MM.1S (cell line): ENCODE measurements at regions not wholly inside any gene's neighbourhood (a gene's known extent, or its start where the extent isn't known, plus 50 kb on each side); places are given as distances from the start of the nearest gene placed in this dataset.
"Not testable (repeated sequence)": the region's sequence is repeated elsewhere in the genome, so short reads cannot be mapped to it uniquely, and the experiment has no call there.

ENCODE experiments used
- DNase-seq: peaks from one replicate; pipeline ENCODE4 v3.0.0-alpha.2; 2015
- H2AFZ ChIP-seq: fragments of 300-600 bp; sonication (generic); 2 replicates; pipeline ENCODE4 v1.6.0; 2016; ENCODE audit warnings: antibody characterized with exemption, low read length
- H3F3A ChIP-seq: fragments of 300-600 bp; sonication (generic); 2 replicates; pipeline ENCODE4 v1.6.1; 2016; ENCODE audit warnings: mild to moderate bottlenecking, antibody characterized with exemption, low read length, moderate library complexity, mixed read lengths; ENCODE audit not compliant: insufficient read depth
- H3K27ac ChIP-seq: fragments of 300-600 bp; sonication (generic); 2 replicates; pipeline ENCODE4 v1.5.1; 2016; ENCODE audit warnings: mild to moderate bottlenecking, low read length
- H3K27me3 ChIP-seq: fragments of 300-600 bp; sonication (generic); replicated peaks from 2 replicates; pipeline ENCODE4 v1.6.0; 2016; ENCODE audit warnings: low read length; ENCODE audit not compliant: insufficient read depth
- H3K36me3 ChIP-seq: fragments of 300-600 bp; sonication (generic); replicated peaks from 2 replicates; pipeline ENCODE4 v1.6.1; 2016; ENCODE audit warnings: mild to moderate bottlenecking, low read length, mixed read lengths; ENCODE audit not compliant: insufficient read depth
- H3K4me1 ChIP-seq: fragments of 300-600 bp; sonication (generic); 2 replicates; pipeline ENCODE4 v1.6.1; 2016; ENCODE audit warnings: low read length, mixed read lengths
- H3K4me2 ChIP-seq: fragments of 300-600 bp; sonication (generic); 2 replicates; pipeline ENCODE4 v1.6.0; 2016; ENCODE audit warnings: low read depth, low read length
- H3K4me3 ChIP-seq: fragments of 300-600 bp; sonication (generic); 2 replicates; pipeline ENCODE4 v1.5.1; 2016; ENCODE audit warnings: low read length, mixed read lengths
- H3K79me2 ChIP-seq: fragments of 300-600 bp; sonication (generic); 2 replicates; pipeline ENCODE4 v1.6.1; 2016; ENCODE audit warnings: mixed run types, low read length, mixed read lengths
- H3K9ac ChIP-seq: fragments of 300-600 bp; sonication (generic); 2 replicates; pipeline ENCODE4 v1.6.1; 2016; ENCODE audit warnings: low read length, mixed read lengths
- H3K9me2 ChIP-seq: fragments of 300-600 bp; sonication (generic); replicated peaks from 2 replicates; pipeline ENCODE4 v1.6.1; 2016; ENCODE audit warnings: mild to moderate bottlenecking, low read length, mixed read lengths; ENCODE audit not compliant: insufficient read depth
- H3K9me3 ChIP-seq: fragments of 300-600 bp; sonication (generic); replicated peaks from 2 replicates; pipeline ENCODE4 v1.6.1; 2016; ENCODE audit warnings: mild to moderate bottlenecking, low read length, mixed read lengths; ENCODE audit not compliant: insufficient read depth
- H4K20me1 ChIP-seq: fragments of 300-600 bp; sonication (generic); 2 replicates; pipeline ENCODE4 v1.6.1; 2016; ENCODE audit warnings: mild to moderate bottlenecking, low read length, moderate library complexity, mixed read lengths; ENCODE audit not compliant: insufficient read depth
- EZH2 ChIP-seq: fragments of 300-600 bp; sonication (generic); optimal IDR thresholded peaks from 2 replicates; pipeline ENCODE3; 2017; ENCODE audit warnings: low read depth, mild to moderate bottlenecking, antibody characterized with exemption, low read length, mixed read lengths
- EZH2phosphoT487 ChIP-seq: fragments of 300-600 bp; sonication (generic); IDR thresholded peaks from 2 replicates; pipeline ENCODE4 v1.6.1; 2018; ENCODE audit warnings: antibody characterized with exemption, low read length
- TF ChIP-seq, protein P1 (sequence below): fragments of 300-600 bp; sonication (generic); IDR thresholded peaks from 2 replicates; pipeline ENCODE4 v1.5.1; 2016; ENCODE audit warnings: antibody characterized with exemption, low read length, mixed read lengths

- DNase-seq = no peak
- Histone ChIP-seq H3K4me3 (no peak overlapping the region), H4K20me1 (no peaks in the 10 kb centered on the region), H3K27me3 (no peaks in the 10 kb centered on the region), H3K27ac (no peak overlapping the region), H3K36me3 (no peaks in the 10 kb centered on the region), H3K79me2 (no peaks in the 10 kb centered on the region), H3K4me2 (no peak overlapping the region), H3K9me2 (no peaks in the 10 kb centered on the region), H2AFZ (no peak overlapping the region), H3K9me3 (no peaks in the 10 kb centered on the region), H3K4me1 (no peaks in the 10 kb centered on the region), H3F3A (no peaks in the 10 kb centered on the region), H3K9ac (no peak overlapping the region)
- TF ChIP-seq EZH2phosphoT487 (no peak), EZH2 (no peak)
- TF ChIP-seq, protein P1, sequence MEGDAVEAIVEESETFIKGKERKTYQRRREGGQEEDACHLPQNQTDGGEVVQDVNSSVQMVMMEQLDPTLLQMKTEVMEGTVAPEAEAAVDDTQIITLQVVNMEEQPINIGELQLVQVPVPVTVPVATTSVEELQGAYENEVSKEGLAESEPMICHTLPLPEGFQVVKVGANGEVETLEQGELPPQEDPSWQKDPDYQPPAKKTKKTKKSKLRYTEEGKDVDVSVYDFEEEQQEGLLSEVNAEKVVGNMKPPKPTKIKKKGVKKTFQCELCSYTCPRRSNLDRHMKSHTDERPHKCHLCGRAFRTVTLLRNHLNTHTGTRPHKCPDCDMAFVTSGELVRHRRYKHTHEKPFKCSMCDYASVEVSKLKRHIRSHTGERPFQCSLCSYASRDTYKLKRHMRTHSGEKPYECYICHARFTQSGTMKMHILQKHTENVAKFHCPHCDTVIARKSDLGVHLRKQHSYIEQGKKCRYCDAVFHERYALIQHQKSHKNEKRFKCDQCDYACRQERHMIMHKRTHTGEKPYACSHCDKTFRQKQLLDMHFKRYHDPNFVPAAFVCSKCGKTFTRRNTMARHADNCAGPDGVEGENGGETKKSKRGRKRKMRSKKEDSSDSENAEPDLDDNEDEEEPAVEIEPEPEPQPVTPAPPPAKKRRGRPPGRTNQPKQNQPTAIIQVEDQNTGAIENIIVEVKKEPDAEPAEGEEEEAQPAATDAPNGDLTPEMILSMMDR = no peak
Observed at GRCh38 chrX:28170713-28171112, 189.5 kb upstream of the DCAF8L1 start.

DNA sequence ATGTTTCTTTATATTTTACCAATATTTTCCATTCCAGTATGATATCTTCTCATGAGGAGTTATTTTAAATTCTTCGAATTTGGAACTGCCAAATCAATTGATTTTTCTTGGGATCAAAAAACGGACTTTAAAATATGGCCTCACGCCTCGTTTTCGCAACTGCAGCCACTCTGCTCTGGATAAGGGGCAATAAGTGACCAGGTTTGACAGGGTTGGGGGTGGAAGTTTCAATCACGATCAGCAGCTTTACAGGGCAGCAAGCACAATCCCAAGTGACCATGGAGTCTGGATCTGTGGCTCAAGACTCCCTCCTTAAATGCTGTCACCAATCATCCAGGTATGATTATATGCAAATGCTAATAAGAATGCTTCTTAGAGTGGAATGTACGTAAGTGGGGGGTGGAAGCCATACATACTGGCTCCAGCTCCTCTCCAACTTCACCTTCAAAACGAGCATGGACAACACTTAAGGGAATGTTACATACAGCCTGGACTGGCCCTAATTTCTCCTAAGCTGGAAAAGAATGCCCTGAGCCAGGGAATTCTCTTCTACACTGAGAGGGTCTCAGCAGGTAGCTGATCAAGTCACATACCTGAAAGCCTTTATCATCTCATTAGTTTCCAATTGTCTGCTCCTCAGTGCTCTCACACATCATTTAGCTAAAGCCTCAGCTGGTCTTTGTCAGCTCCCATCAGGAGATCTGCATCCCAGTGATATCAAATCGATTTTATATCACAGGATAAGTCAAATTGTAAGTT is 176.9 kb upstream of the DCAF8L1 start:
- no peaks in the 10 kb centered on the region for H4K20me1 ChIP-seq

DNA sequence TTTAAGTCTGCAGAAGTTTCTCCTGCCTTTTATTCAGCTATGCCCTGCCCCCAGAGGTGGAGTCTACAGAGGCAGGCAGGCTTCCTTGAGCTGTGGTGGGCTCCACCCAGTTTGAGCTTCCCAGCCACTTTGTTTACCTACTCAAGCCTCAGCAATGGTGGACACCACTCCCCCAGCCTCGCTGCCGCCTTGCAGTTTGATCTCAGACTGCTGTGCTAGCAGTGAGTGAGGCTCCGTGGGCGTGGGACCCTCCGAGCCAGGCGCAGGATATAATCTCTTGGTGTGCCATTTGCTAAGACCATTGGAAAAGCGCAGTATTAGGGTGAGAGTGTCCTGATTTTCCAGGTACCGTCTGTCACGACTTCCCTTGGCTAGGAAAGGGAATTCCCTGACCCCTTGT is 171.0 kb upstream of the DCAF8L1 start:
- not testable (repeated sequence) for H4K20me1 ChIP-seq, H3K4me2 ChIP-seq, H3K9ac ChIP-seq, H3K36me3 ChIP-seq, H3F3A ChIP-seq, DNase-seq, H3K9me2 ChIP-seq, H2AFZ ChIP-seq, H3K4me3 ChIP-seq, H3K27ac ChIP-seq, H3K79me2 ChIP-seq, H3K4me1 ChIP-seq, H3K27me3 ChIP-seq, H3K9me3 ChIP-seq

More for the DNA sequence above, 176.9 kb upstream of the DCAF8L1 start:
- H3K9me2 ChIP-seq = no peaks in the 10 kb centered on the region
- H3K79me2 ChIP-seq = no peaks in the 10 kb centered on the region
- H3K4me2 ChIP-seq = no peak overlapping the region
- no peak overlapping the region for H2AFZ ChIP-seq
- H3K9ac ChIP-seq = no peak overlapping the region
- no peak for DNase-seq
- H3K4me1 ChIP-seq = no peaks in the 10 kb centered on the region
- H3F3A ChIP-seq = no peaks in the 10 kb centered on the region
- no peaks in the 10 kb centered on the region for H3K27me3 ChIP-seq
- H3K9me3 ChIP-seq = no peaks in the 10 kb centered on the region
- no peak overlapping the region for H3K4me3 ChIP-seq
- no peak overlapping the region for H3K27ac ChIP-seq
- TF ChIP-seq, protein P1 = no peak
- no peak for TF ChIP-seq EZH2phosphoT487
- no peak for TF ChIP-seq EZH2
- H3K36me3 ChIP-seq = no peaks in the 10 kb centered on the region

GRCh38 chrX:28135378-28136047 is 154.3 kb upstream of the DCAF8L1 start:
- Histone ChIP-seq H3K4me3 (no peak overlapping the region), H3K4me1 (0 out of 2 replicates have a peak, but pooled peaks cover 4% of the 10 kb centered on the region), H3K9me2 (no peaks in the 10 kb centered on the region), H3K4me2 (no peak overlapping the region), H2AFZ (no peak overlapping the region), H3K27me3 (no peaks in the 10 kb centered on the region), H3K79me2 (no peaks in the 10 kb centered on the region), H3K9me3 (no peaks in the 10 kb centered on the region), H4K20me1 (no peaks in the 10 kb centered on the region), H3F3A (no peaks in the 10 kb centered on the region), H3K36me3 (no peaks in the 10 kb centered on the region), H3K27ac (no peak overlapping the region), H3K9ac (no peak overlapping the region)
- no peak for TF ChIP-seq EZH2
- no peak for DNase-seq
